G401.6 (cell line): ENCODE measurements at regions not wholly inside any gene's neighbourhood (a gene's known extent, or its start where the extent isn't known, plus 50 kb on each side); places are given as distances from the start of the nearest gene placed in this dataset.
"Not testable (repeated sequence)": the region's sequence is repeated elsewhere in the genome, so short reads cannot be mapped to it uniquely, and the experiment has no call there.

ENCODE experiments used
- FAIRE-seq: peaks from 2 replicates; lab custom pipeline; 2012; peaks lifted over from hg19 to GRCh38; lab: Jason Lieb, UNC

GRCh38 chr5:62771341-62771740 is 192.7 kb downstream of the LRRC70 start:
- no peak for FAIRE-seq

GRCh38 chr5:62767650-62768049 is 189.0 kb downstream of the LRRC70 start:
- no peak for FAIRE-seq

- no peak for FAIRE-seq
Measured at GRCh38 chr5:62767077-62767476, 188.5 kb downstream of the LRRC70 start.

- FAIRE-seq, result no peak
Measured at GRCh38 chr5:62762503-62762902, 183.9 kb downstream of the LRRC70 start.

GRCh38 chr5:62757686-62758085 is 179.1 kb downstream of the LRRC70 start:
- not testable (repeated sequence) for FAIRE-seq

GRCh38 chr5:62752998-62753367 is 174.4 kb downstream of the LRRC70 start:
- not testable (repeated sequence) for FAIRE-seq

- FAIRE-seq, result not testable (repeated sequence)
Measured at GRCh38 chr5:62752056-62752997, 173.7 kb downstream of the LRRC70 start.

- no peak for FAIRE-seq
Measured at GRCh38 chr5:62742207-62742606, 163.6 kb downstream of the LRRC70 start.

- no peak for FAIRE-seq
Measured at GRCh38 chr5:62741761-62742160, 163.1 kb downstream of the LRRC70 start.

GRCh38 chr5:62737766-62738165 is 159.1 kb downstream of the LRRC70 start:
- FAIRE-seq, result no peak

- FAIRE-seq, result no peak
Measured at GRCh38 chr5:62732677-62733121, 154.1 kb downstream of the LRRC70 start.

- FAIRE-seq, result no peak
Measured at GRCh38 chr5:62731022-62731421, 152.4 kb downstream of the LRRC70 start.

- no peak for FAIRE-seq
Measured at GRCh38 chr5:62729675-62730074, 151.1 kb downstream of the LRRC70 start.

GRCh38 chr5:62727861-62728260 is 149.2 kb downstream of the LRRC70 start:
- no peak for FAIRE-seq

GRCh38 chr5:62727184-62727583 is 148.6 kb downstream of the LRRC70 start:
- FAIRE-seq, result no peak

GRCh38 chr5:62722360-62722759 is 143.7 kb downstream of the LRRC70 start:
- FAIRE-seq, result no peak

GRCh38 chr5:62720031-62720441 is 141.4 kb downstream of the LRRC70 start:
- no peak for FAIRE-seq

GRCh38 chr5:62719061-62719720 is 140.6 kb downstream of the LRRC70 start:
- no peak for FAIRE-seq

- no peak for FAIRE-seq
Measured at GRCh38 chr5:62718324-62718723, 139.7 kb downstream of the LRRC70 start.

- FAIRE-seq, result no peak
Measured at GRCh38 chr5:62717301-62717933, 138.8 kb downstream of the LRRC70 start.

- FAIRE-seq, result no peak
Measured at GRCh38 chr5:62714296-62714695, 135.7 kb downstream of the LRRC70 start.

- FAIRE-seq, result no peak
Measured at GRCh38 chr5:62708481-62709325, 130.1 kb downstream of the LRRC70 start.
